GM23338 (cell line): ENCODE measurements at regions not wholly inside any gene's neighbourhood (a gene's known extent, or its start where the extent isn't known, plus 50 kb on each side); places are given as distances from the start of the nearest gene placed in this dataset.

ENCODE experiments used
- EZH2 ChIP-seq: fragments of 200-600 bp; sonication (generic); IDR thresholded peaks from one replicate; pipeline ENCODE4 v1.8.0; 2017; ENCODE audit warnings: antibody characterized with exemption, mild to moderate bottlenecking, low read depth; ENCODE audit not compliant: unreplicated experiment
- JUNB ChIP-seq: IDR thresholded peaks from one replicate; pipeline ENCODE4 v1.6.1; 2016; ENCODE audit warnings: antibody characterized with exemption; ENCODE audit not compliant: unreplicated experiment
- POLR2AphosphoS5 ChIP-seq: IDR thresholded peaks from 2 replicates; pipeline ENCODE4 v1.6.1; 2016; ENCODE audit warnings: antibody characterized with exemption, low read depth
- TF ChIP-seq, protein P1 (sequence below), 2 experiments: fragments of 200-600 bp in 1 of 2; sonication (generic) in 1 of 2; conservative IDR thresholded peaks; 2 replicates each; pipeline versions ENCODE4 v1.5.1 to v1.6.1; 2016 to 2017; ENCODE audit warnings: antibody characterized with exemption in 2 of 2, low read depth in 2 of 2, mild to moderate bottlenecking in 2 of 2, moderate library complexity in 1 of 2

DNA sequence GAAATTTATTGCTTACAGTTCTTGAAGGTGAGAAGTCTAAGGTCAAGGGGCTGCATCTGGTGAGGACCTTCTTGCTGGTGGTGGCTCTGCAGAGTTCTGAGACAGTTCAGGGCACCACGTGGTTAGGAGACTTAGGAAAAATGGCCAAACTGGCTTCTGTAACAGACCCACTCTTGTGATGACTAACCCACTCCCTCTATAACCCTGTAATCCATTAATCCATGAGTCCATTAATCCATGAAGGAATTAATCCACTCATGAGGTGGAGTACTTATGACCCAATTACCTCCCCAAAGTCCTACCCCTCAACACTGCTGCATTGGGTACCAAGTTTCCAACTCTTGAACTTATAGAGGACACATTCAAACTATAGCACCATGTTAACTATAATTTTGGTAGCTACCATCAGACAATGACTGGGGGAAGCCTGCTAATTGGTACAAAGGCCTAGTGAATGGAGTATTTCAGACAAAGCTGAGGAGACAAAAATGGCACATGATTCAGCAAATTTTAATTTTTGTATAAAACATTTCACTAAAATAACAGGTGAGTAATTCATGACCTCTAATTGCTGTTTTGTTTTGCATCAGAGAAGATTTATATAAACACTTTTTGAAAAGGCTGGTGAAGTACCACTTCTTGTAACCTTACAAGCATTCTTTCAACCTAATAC is 374.1 kb upstream of the TBL1XR1 start:
- TF ChIP-seq, protein P1, sequence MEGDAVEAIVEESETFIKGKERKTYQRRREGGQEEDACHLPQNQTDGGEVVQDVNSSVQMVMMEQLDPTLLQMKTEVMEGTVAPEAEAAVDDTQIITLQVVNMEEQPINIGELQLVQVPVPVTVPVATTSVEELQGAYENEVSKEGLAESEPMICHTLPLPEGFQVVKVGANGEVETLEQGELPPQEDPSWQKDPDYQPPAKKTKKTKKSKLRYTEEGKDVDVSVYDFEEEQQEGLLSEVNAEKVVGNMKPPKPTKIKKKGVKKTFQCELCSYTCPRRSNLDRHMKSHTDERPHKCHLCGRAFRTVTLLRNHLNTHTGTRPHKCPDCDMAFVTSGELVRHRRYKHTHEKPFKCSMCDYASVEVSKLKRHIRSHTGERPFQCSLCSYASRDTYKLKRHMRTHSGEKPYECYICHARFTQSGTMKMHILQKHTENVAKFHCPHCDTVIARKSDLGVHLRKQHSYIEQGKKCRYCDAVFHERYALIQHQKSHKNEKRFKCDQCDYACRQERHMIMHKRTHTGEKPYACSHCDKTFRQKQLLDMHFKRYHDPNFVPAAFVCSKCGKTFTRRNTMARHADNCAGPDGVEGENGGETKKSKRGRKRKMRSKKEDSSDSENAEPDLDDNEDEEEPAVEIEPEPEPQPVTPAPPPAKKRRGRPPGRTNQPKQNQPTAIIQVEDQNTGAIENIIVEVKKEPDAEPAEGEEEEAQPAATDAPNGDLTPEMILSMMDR (conservative IDR thresholded peaks at IDR 0.05; ENCODE audit: low read depth in 2 of 2), result no peak
- TF ChIP-seq POLR2AphosphoS5 (no peak), EZH2 (no peak), JUNB (no peak)
